K562 (cell line): ENCODE measurements at regions not wholly inside any gene's neighbourhood (a gene's known extent, or its start where the extent isn't known, plus 50 kb on each side); places are given as distances from the start of the nearest gene placed in this dataset.

Experiments used
- ATAC-seq: fragments of 200-7000 bp; cut with Tn5 transposase; 3 replicates; pipeline ENCODE4 v1.9.1; 2020; ENCODE audit warnings: moderate library complexity
- BruUV-seq: library from RNA; stranded (reverse); fragments of 400-500 nt; replicated peaks from 2 replicates; lab custom pipeline; 2021; lab: Mats Ljungman, UMichigan
- CTCF ChIA-PET: fragments of 300-600 bp; formaldehyde crosslinking; extraction: SDS; loops from one replicate; lab custom pipeline; 2021; ENCODE audit warnings: low intra/inter-chr PET ratio; lab: Yijun Ruan, JAX
- POLR2A ChIA-PET: fragments of 300-600, 350-650 bp; sonication (Branson Sonifier 250); formaldehyde crosslinking; extraction: SDS; loops from one replicate; lab custom pipeline; 2021; ENCODE audit warnings: antibody characterized with exemption, inconsistent platforms; lab: Yijun Ruan, JAX
- DNase-seq, 4 experiments: peaks; one replicate each; pipeline versions ENCODE4 v3.0.0 to v3.0.0-alpha.2; 2011 to 2018; ENCODE audit warnings: low spot score in 3 of 4, mixed read lengths in 3 of 4; ENCODE audit errors: extremely low read depth in 1 of 4
- FAIRE-seq: peaks from 2 replicates; lab custom pipeline; 2011; peaks lifted over from hg19 to GRCh38; lab: Jason Lieb, UNC
- H2AFZ ChIP-seq: 2 replicates; pipeline ENCODE4 v1.6.0; 2011; ENCODE audit warnings: low read depth, low read length, control low read depth, inconsistent platforms
- H3K27ac ChIP-seq: fragments of 200-600 bp; 3 replicates; pipeline ENCODE4 v1.8.0; 2011; ENCODE audit warnings: low read depth, mild to moderate bottlenecking, control low read depth, inconsistent platforms, low read length, moderate library complexity, mixed read lengths; ENCODE audit errors: extremely low read depth
- H3K27me3 ChIP-seq, 2 experiments: fragments of 300-600 bp in 1 of 2; 2 replicates in 1 of 2; 3 replicates in 1 of 2; pipeline versions ENCODE4 v1.6.0 to v1.8.0; 2011; ENCODE audit warnings: inconsistent platforms in 2 of 2, low read length in 2 of 2, mild to moderate bottlenecking in 1 of 2, mixed read lengths in 1 of 2, moderate library complexity in 1 of 2; ENCODE audit not compliant: control insufficient read depth in 2 of 2, insufficient read depth in 2 of 2
- H3K36me3 ChIP-seq: fragments of 300-600 bp; 3 replicates; pipeline ENCODE4 v1.8.0; 2011; ENCODE audit warnings: mild to moderate bottlenecking, low read length, inconsistent platforms; ENCODE audit not compliant: control insufficient read depth, insufficient read depth
- H3K4me1 ChIP-seq, 2 experiments: fragments of 200-600 bp in 1 of 2; replicated peaks in 1 of 2; 2 replicates in 1 of 2; 3 replicates in 1 of 2; pipeline versions ENCODE4 v1.5.1 to v1.8.0; 2011; ENCODE audit warnings: inconsistent platforms in 2 of 2, low read length in 2 of 2, mild to moderate bottlenecking in 1 of 2, mixed read lengths in 1 of 2, moderate library complexity in 1 of 2; ENCODE audit not compliant: control insufficient read depth in 2 of 2, insufficient read depth in 2 of 2
- H3K4me2 ChIP-seq: 2 replicates; pipeline ENCODE4 v1.6.1; 2011; ENCODE audit warnings: low read length, control low read depth, inconsistent platforms, mixed read lengths; ENCODE audit not compliant: insufficient read depth
- H3K4me3 ChIP-seq: fragments of 200-600 bp; sonication (generic), shearing (Covaris generic); 2 replicates; pipeline ENCODE4 v1.5.1; 2016; ENCODE audit warnings: control low read depth, inconsistent platforms
- H3K79me2 ChIP-seq: fragments of 200-600 bp; 3 replicates; pipeline ENCODE4 v1.8.0; 2011; ENCODE audit warnings: low read length, inconsistent platforms; ENCODE audit not compliant: control insufficient read depth, insufficient read depth
- H3K9ac ChIP-seq, 2 experiments: 2 replicates each; pipeline versions ENCODE4 v1.6.0 to v1.6.1; 2011; ENCODE audit warnings: low read depth in 2 of 2, low read length in 2 of 2, control low read depth in 1 of 2, inconsistent platforms in 1 of 2, mild to moderate bottlenecking in 1 of 2, mixed read lengths in 1 of 2; ENCODE audit not compliant: insufficient read depth in 1 of 2
- H3K9me1 ChIP-seq: one replicate; pipeline ENCODE4 v1.6.0; 2011; ENCODE audit warnings: inconsistent platforms, mild to moderate bottlenecking, low read length, moderate library complexity; ENCODE audit not compliant: control insufficient read depth, insufficient read depth
- H3K9me3 ChIP-seq: replicated peaks from 2 replicates; pipeline ENCODE4 v1.5.1; 2011; ENCODE audit warnings: low read depth, low read length, inconsistent platforms; ENCODE audit not compliant: control insufficient read depth, insufficient read depth
- H4K20me1 ChIP-seq: replicated peaks from 2 replicates; pipeline ENCODE4 v1.6.1; 2011; ENCODE audit warnings: low read length, inconsistent platforms, mixed read lengths; ENCODE audit not compliant: control insufficient read depth, insufficient read depth
- HDAC2 ChIP-seq: fragments of 450-650 bp; IDR thresholded peaks from 2 replicates; pipeline ENCODE4 v1.6.1; 2016; ENCODE audit warnings: mild to moderate bottlenecking
- MXI1 ChIP-seq: IDR thresholded peaks from 2 replicates; pipeline ENCODE4 v1.6.1; 2011; ENCODE audit warnings: low read depth, mild to moderate bottlenecking, improper control_type of control experiment, low read length
- NFYB ChIP-seq: IDR thresholded peaks from 2 replicates; pipeline ENCODE4 v1.6.1; 2011; ENCODE audit warnings: mild to moderate bottlenecking, moderate library complexity; ENCODE audit not compliant: insufficient read length; ENCODE audit errors: extremely low read depth
- RFX5 ChIP-seq: IDR thresholded peaks from 2 replicates; pipeline ENCODE4 v1.6.1; 2011; ENCODE audit warnings: low read depth, mild to moderate bottlenecking, improper control_type of control experiment, low read length
- WGBS: fragments of 100-300 bp; shearing (Covaris generic); methylation state at CpG from one replicate; pipeline ENCODE4 v1.1.6; 2016; ENCODE audit warnings: low coverage, mixed read lengths; ENCODE audit not compliant: insufficient coverage; ENCODE audit errors: missing lambda C conversion rate; 5-methylcytosine and 5-hydroxymethylcytosine counted together
- in situ Hi-C: fragments of 300-500 bp; cut with MboI; formaldehyde crosslinking; loops from 4 replicates; pipeline ENCODE4 v1.15.0; 2018; ENCODE audit warnings: inconsistent platforms, mixed read lengths
- intact Hi-C: fragments of 100-400 bp; cut with micrococcal nuclease; formaldehyde crosslinking; loops from 2 replicates; pipeline ENCODE4 v1.14.2; 2022
- TF ChIP-seq, protein P1 (sequence below): fragments of 250-450 bp; sonication (Bioruptor Pico); IDR thresholded peaks from 2 replicates; pipeline ENCODE4 v1.4.0; 2020; ENCODE audit warnings: mild to moderate bottlenecking

DNA sequence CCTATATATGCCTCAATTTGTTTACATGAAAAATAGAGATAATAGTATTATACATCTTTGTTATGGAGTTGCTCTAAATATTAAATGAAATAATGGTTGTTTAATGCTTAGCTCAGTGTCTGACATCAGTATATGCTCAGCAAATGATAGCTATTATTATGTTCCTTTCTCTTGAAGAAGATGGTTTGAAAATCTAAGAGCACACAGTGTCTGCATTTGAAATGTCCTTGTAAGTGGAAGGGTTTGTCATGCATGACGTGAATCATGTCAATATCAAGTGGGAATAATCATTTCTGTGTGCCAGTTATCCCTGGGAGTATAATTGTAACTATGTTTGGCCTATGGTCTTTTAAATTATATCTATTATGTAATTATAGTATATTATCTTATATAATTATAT lies 377.5 kb upstream of the SORCS1 start:
- no peak for FAIRE-seq
- BruUV-seq: no TSS peak

DNA sequence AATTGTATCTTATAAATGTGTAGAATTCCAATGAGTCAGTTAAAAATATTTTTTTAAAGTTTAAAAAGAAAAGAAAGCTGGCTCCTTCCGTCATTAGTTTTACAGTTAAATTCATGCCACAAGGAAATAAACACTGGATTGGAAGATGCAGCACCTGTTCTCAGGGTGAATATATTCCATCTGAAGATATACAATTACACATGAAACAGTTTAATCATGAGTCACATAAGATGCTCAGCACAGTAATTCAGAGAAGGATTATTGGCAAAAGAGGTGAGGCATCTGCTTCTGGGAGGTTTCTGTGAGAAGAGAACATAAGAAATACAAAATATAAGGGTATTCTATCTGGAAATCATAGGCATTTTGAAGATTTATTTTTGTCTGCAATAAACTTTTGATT lies 376.5 kb upstream of the SORCS1 start:
- no peak for DNase-seq
- CTCF ChIA-PET: no interaction called here
- POLR2A ChIA-PET: no interaction called here
- Histone ChIP-seq H3K4me2 (no peak overlapping the region), H3K79me2 (no peaks in the 10 kb centered on the region), H3K9ac (no peak overlapping the region), H3K9me1 (no peaks in the 10 kb centered on the region), H3K9me3 (no peaks in the 10 kb centered on the region), H3K4me3 (no peak overlapping the region), H3K27me3 (no peaks in the 10 kb centered on the region), H2AFZ (no peak overlapping the region), H3K4me1 (no peaks in the 10 kb centered on the region)
- no peak for ATAC-seq
- WGBS: no CpG with 5 or more reads among the region's 1 CpG
- intact Hi-C loops: no loop called here
- TF ChIP-seq HDAC2 (no peak), MXI1 (no peak), NFYB (no peak), RFX5 (no peak)
- TF ChIP-seq, all 486 proteins: peak for 0
- no TSS peak for BruUV-seq
- Histone ChIP-seq H4K20me1 (no peaks in the 10 kb centered on the region), H3K27ac (no peak overlapping the region), H3K36me3 (no peaks in the 10 kb centered on the region)
- no peak for FAIRE-seq
- in situ Hi-C loops: no loop called here

More for the DNA sequence above, 377.5 kb upstream of the SORCS1 start:
- no peaks in the 10 kb centered on the region for H3K4me1 ChIP-seq
- H3K27ac ChIP-seq: no peak overlapping the region
- no peaks in the 10 kb centered on the region for H4K20me1 ChIP-seq
- H3K9me3 ChIP-seq: no peaks in the 10 kb centered on the region
- POLR2A ChIA-PET: no interaction called here
- H3K36me3 ChIP-seq: no peaks in the 10 kb centered on the region
- in situ Hi-C loops: no loop called here
- H3K4me2 ChIP-seq: no peak overlapping the region
- no peak overlapping the region for H3K4me3 ChIP-seq
- H3K27me3 ChIP-seq: no peaks in the 10 kb centered on the region
- H3K9ac ChIP-seq: no peak overlapping the region
- no peak for ATAC-seq
- no peak for DNase-seq
- no peaks in the 10 kb centered on the region for H3K79me2 ChIP-seq
- H2AFZ ChIP-seq: no peak overlapping the region
- intact Hi-C loops: no loop called here
- H3K9me1 ChIP-seq: no peaks in the 10 kb centered on the region
- TF ChIP-seq, protein P1, sequence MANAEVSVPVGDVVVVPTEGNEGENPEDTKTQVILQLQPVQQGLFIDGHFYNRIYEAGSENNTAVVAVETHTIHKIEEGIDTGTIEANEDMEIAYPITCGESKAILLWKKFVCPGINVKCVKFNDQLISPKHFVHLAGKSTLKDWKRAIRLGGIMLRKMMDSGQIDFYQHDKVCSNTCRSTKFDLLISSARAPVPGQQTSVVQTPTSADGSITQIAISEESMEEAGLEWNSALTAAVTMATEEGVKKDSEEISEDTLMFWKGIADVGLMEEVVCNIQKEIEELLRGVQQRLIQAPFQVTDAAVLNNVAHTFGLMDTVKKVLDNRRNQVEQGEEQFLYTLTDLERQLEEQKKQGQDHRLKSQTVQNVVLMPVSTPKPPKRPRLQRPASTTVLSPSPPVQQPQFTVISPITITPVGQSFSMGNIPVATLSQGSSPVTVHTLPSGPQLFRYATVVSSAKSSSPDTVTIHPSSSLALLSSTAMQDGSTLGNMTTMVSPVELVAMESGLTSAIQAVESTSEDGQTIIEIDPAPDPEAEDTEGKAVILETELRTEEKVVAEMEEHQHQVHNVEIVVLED (CRISPR knock-in tag): no peak
- TF ChIP-seq, all 486 proteins: peak for 0
- 0% methylated on average over 1 of the region's 1 CpG for WGBS
- CTCF ChIA-PET: no interaction called here
